ENCODE measurements at regions not wholly inside any gene's neighbourhood (a gene's known extent, or its start where the extent isn't known, plus 50 kb on each side); places are given as distances from the start of the nearest gene placed in this dataset.
A peak's percentile ranks its signal among the peaks of the same experiment; 100 is the strongest.

DNA sequence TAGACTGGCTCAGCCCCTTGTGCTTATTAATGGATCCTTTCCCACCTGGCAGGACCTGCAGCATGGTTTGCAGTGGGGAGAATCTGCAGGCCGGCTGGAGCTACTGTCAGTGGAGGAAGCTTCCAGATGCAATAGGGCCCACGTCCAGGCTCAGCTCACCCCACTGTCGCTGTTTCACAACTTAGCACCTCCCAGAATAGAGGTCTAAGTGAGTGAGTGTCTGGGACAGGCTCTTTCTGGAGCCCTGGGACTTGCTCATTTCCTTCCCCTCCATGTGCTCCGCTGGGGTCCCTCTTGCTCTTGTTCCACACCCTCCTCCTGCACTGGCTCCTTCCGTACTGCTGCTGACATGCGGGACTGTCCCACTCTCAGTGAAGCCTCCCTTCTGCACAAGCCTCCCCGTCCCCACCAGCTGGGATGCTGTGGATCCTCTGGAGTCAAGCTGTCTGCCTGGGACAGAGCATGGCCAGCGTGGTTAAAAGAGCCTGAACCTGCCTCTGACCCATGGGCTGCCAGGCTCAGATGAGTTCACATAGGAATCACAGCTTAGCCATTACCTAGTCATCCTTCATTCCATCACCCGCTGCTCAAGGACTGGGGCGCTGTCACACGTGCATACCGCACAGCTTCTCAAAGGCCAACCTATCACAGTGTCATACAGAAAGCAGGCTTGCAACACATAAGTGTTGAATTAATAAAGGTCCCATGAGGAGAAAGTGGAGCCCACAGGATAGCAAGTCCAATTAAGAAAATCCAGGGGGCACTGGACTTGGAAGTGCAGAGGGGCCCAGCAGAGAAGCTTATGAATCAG, 135.9 kb downstream of the ACKR3 start:
- DNase-seq (no peak), ATAC-seq (peak; percentile 54 to 65)
- no peak overlapping the region for H3K27ac ChIP-seq
- H3K27me3 ChIP-seq (ENCODE audit: low read depth) = no peaks in the 10 kb centered on the region
- no peaks in the 10 kb centered on the region for H3K9me3 ChIP-seq
- peaks cover 13% of the 10 kb centered on the region for H3K4me1 ChIP-seq
- TF ChIP-seq, protein P1, sequence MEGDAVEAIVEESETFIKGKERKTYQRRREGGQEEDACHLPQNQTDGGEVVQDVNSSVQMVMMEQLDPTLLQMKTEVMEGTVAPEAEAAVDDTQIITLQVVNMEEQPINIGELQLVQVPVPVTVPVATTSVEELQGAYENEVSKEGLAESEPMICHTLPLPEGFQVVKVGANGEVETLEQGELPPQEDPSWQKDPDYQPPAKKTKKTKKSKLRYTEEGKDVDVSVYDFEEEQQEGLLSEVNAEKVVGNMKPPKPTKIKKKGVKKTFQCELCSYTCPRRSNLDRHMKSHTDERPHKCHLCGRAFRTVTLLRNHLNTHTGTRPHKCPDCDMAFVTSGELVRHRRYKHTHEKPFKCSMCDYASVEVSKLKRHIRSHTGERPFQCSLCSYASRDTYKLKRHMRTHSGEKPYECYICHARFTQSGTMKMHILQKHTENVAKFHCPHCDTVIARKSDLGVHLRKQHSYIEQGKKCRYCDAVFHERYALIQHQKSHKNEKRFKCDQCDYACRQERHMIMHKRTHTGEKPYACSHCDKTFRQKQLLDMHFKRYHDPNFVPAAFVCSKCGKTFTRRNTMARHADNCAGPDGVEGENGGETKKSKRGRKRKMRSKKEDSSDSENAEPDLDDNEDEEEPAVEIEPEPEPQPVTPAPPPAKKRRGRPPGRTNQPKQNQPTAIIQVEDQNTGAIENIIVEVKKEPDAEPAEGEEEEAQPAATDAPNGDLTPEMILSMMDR (IDR thresholded peaks at IDR 0.05) = no peak
- intact Hi-C loops (cut with DNase I) = no loop called here
- no peak overlapping the region for H3K4me3 ChIP-seq
- no peaks in the 10 kb centered on the region for H3K36me3 ChIP-seq

DNA sequence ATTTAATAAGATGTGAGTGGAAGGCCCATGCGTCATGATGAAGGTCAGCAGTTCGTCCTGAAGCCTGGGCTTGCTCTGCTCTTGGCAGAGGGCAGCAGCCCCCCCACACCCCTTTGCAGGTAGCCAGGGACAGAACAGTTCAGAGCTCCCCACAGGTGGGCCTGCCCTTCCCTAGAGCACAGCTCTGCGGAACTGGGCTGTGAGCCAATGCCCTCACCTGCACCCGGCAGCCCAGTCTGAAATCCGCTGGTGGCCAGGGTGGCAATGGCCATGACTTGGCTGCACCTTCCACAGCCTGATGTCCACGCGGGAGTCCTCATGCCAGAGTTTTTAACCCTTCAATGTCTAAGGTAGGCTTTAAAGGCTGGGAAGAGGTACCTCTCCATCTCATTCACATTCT, 136.7 kb downstream of the ACKR3 start:
- DNase-seq = no peak
- H3K36me3 ChIP-seq = no peaks in the 10 kb centered on the region
- intact Hi-C loops (cut with DNase I) = no loop called here
- peaks cover 16% of the 10 kb centered on the region for H3K4me1 ChIP-seq
- TF ChIP-seq, protein P1 (IDR thresholded peaks at IDR 0.05) = no peak
- no peaks in the 10 kb centered on the region for H3K27me3 ChIP-seq (ENCODE audit: low read depth)
- no peak for ATAC-seq
- H3K4me3 ChIP-seq = no peak overlapping the region
- H3K9me3 ChIP-seq = no peaks in the 10 kb centered on the region
- no peak overlapping the region for H3K27ac ChIP-seq

GRCh38 chr2:236706803-236707202, 137.2 kb downstream of the ACKR3 start:
- no peaks in the 10 kb centered on the region for H3K27me3 ChIP-seq (ENCODE audit: low read depth)
- no peak overlapping the region for H3K4me3 ChIP-seq
- no peaks in the 10 kb centered on the region for H3K9me3 ChIP-seq
- ATAC-seq = no peak
- peaks cover 19% of the 10 kb centered on the region for H3K4me1 ChIP-seq
- TF ChIP-seq, protein P1 (IDR thresholded peaks at IDR 0.05) = no peak
- no peak overlapping the region for H3K27ac ChIP-seq
- DNase-seq = no peak
- intact Hi-C loops (cut with DNase I) = no loop called here
- H3K36me3 ChIP-seq = no peaks in the 10 kb centered on the region

- TF ChIP-seq, protein P1 (IDR thresholded peaks at IDR 0.05) = no peak
- Histone ChIP-seq H3K36me3 (no peaks in the 10 kb centered on the region), H3K27ac (no peak overlapping the region), H3K27me3 (ENCODE audit: low read depth) (no peaks in the 10 kb centered on the region), H3K4me3 (no peak overlapping the region), H3K4me1 (peaks cover 21% of the 10 kb centered on the region), H3K9me3 (no peaks in the 10 kb centered on the region)
- intact Hi-C loops (cut with DNase I) = no loop called here
- DNase-seq = no peak
- ATAC-seq = peak; percentile 35 to 68
Observed at GRCh38 chr2:236711440-236711839, 141.8 kb downstream of the ACKR3 start.

GRCh38 chr2:236712304-236712703, 142.7 kb downstream of the ACKR3 start:
- H3K4me3 ChIP-seq = no peak overlapping the region
- H3K36me3 ChIP-seq = no peaks in the 10 kb centered on the region
- ATAC-seq (peak in 1 of 2 donors; percentile 7), DNase-seq (no peak)
- H3K27me3 ChIP-seq (ENCODE audit: low read depth) = no peaks in the 10 kb centered on the region
- TF ChIP-seq, protein P1 (IDR thresholded peaks at IDR 0.05) = no peak
- no peak overlapping the region for H3K27ac ChIP-seq
- no peaks in the 10 kb centered on the region for H3K9me3 ChIP-seq
- H3K4me1 ChIP-seq = peaks cover 21% of the 10 kb centered on the region
- intact Hi-C loops (cut with DNase I) = no loop called here

Measured in lower lobe of right lung (tissue), 2 donors.